ENCODE measurements at regions not wholly inside any gene's neighbourhood (a gene's known extent, or its start where the extent isn't known, plus 50 kb on each side); places are given as distances from the start of the nearest gene placed in this dataset.

DNA sequence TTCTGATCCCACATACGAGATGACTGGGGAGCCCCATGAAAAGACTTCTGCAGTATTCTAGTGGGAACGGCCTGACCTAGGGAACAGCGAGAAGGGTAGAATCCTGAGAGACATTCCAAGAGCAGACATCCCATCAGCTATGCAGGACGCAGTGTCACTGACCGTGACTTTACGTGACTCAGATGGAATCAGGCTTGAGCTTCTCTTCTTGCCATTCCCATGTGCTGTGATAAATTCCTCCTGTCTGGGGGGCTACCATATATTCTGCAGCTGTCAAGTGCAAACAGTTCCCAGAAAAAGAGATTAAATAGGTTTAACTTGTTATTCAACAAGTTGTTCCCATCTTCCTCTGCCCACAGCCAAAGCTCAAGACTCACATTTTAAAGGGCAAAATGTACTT lies 73.1 kb upstream of the PDE1C start:
- BruUV-seq (replicated peaks): no TSS peak
- no peak overlapping the region for H3K4me2 ChIP-seq (ENCODE audit: low read length)
- no peak overlapping the region for H3K4me3 ChIP-seq (replicated peaks in 1 of 2; ENCODE audit: low read depth in 1 of 2, low read length in 2 of 2)
- ChIA-PET CTCF (no interaction called here), POLR2A (no interaction called here), RAD21 (ENCODE audit: low non-redundant PET in 1 of 2, low total read pairs in 2 of 2, uncharacterized antibody in 2 of 2, unreplicated experiment in 2 of 2) (no interaction called here)
- no peaks in the 10 kb centered on the region for H3K36me3 ChIP-seq (ENCODE audit: control insufficient read depth in 1 of 2, insufficient read depth in 2 of 2, low read length in 2 of 2)
- H3K27ac ChIP-seq (ENCODE audit: low read depth, low read length): no peak overlapping the region
- no peaks in the 10 kb centered on the region for H3K9me3 ChIP-seq (ENCODE audit: control insufficient read depth in 1 of 2, insufficient read depth in 1 of 2, low read depth in 1 of 2, low read length in 2 of 2)
- no peaks in the 10 kb centered on the region for H4K20me1 ChIP-seq (ENCODE audit: insufficient read depth)
- H2AFZ ChIP-seq (ENCODE audit: low read depth, low read length, poor library complexity, severe bottlenecking): no peak overlapping the region
- no peak for TF ChIP-seq EGR1 (IDR thresholded peaks at IDR 0.05; ENCODE audit: low read depth)
- no peak for TF ChIP-seq EZH2phosphoT487 (IDR thresholded peaks at IDR 0.05; ENCODE audit: borderline replicate concordance)
- no peak for TF ChIP-seq SP1 (IDR thresholded peaks at IDR 0.05; ENCODE audit: low read depth)
- no peak for TF ChIP-seq EZH2 (IDR thresholded peaks at IDR 0.05)
- no peak for TF ChIP-seq ZNF274 (IDR thresholded peaks at IDR 0.05; ENCODE audit: low read depth, low read length)
- TF ChIP-seq, protein P1, sequence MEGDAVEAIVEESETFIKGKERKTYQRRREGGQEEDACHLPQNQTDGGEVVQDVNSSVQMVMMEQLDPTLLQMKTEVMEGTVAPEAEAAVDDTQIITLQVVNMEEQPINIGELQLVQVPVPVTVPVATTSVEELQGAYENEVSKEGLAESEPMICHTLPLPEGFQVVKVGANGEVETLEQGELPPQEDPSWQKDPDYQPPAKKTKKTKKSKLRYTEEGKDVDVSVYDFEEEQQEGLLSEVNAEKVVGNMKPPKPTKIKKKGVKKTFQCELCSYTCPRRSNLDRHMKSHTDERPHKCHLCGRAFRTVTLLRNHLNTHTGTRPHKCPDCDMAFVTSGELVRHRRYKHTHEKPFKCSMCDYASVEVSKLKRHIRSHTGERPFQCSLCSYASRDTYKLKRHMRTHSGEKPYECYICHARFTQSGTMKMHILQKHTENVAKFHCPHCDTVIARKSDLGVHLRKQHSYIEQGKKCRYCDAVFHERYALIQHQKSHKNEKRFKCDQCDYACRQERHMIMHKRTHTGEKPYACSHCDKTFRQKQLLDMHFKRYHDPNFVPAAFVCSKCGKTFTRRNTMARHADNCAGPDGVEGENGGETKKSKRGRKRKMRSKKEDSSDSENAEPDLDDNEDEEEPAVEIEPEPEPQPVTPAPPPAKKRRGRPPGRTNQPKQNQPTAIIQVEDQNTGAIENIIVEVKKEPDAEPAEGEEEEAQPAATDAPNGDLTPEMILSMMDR (IDR thresholded peaks at IDR 0.05 in 2 of 3, conservative IDR thresholded peaks at IDR 0.05 in 1 of 3; ENCODE audit: borderline replicate concordance in 1 of 3, insufficient read depth in 1 of 3, low read depth in 2 of 3, low read length in 2 of 3): no peak
- TF ChIP-seq, protein P2, sequence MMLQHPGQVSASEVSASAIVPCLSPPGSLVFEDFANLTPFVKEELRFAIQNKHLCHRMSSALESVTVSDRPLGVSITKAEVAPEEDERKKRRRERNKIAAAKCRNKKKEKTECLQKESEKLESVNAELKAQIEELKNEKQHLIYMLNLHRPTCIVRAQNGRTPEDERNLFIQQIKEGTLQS (IDR thresholded peaks at IDR 0.05): no peak
- TF ChIP-seq POLR2A (IDR thresholded peaks at IDR 0.05; ENCODE audit: borderline replicate concordance, extremely low read depth, insufficient read depth, insufficient read length): no peak
- TF ChIP-seq ELF1 (IDR thresholded peaks at IDR 0.05; ENCODE audit: borderline replicate concordance, low read depth): no peak
- TF ChIP-seq, protein P3, sequence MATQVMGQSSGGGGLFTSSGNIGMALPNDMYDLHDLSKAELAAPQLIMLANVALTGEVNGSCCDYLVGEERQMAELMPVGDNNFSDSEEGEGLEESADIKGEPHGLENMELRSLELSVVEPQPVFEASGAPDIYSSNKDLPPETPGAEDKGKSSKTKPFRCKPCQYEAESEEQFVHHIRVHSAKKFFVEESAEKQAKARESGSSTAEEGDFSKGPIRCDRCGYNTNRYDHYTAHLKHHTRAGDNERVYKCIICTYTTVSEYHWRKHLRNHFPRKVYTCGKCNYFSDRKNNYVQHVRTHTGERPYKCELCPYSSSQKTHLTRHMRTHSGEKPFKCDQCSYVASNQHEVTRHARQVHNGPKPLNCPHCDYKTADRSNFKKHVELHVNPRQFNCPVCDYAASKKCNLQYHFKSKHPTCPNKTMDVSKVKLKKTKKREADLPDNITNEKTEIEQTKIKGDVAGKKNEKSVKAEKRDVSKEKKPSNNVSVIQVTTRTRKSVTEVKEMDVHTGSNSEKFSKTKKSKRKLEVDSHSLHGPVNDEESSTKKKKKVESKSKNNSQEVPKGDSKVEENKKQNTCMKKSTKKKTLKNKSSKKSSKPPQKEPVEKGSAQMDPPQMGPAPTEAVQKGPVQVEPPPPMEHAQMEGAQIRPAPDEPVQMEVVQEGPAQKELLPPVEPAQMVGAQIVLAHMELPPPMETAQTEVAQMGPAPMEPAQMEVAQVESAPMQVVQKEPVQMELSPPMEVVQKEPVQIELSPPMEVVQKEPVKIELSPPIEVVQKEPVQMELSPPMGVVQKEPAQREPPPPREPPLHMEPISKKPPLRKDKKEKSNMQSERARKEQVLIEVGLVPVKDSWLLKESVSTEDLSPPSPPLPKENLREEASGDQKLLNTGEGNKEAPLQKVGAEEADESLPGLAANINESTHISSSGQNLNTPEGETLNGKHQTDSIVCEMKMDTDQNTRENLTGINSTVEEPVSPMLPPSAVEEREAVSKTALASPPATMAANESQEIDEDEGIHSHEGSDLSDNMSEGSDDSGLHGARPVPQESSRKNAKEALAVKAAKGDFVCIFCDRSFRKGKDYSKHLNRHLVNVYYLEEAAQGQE (IDR thresholded peaks at IDR 0.05; ENCODE audit: low read depth): no peak
- no peak for TF ChIP-seq FOSL1 (IDR thresholded peaks at IDR 0.05; ENCODE audit: low read depth)
- TF ChIP-seq POLR2AphosphoS5 (IDR thresholded peaks at IDR 0.05; ENCODE audit: low read depth, low read length): no peak
- TF ChIP-seq RAD21 (IDR thresholded peaks at IDR 0.05; ENCODE audit: low read depth): no peak
- no peak for TF ChIP-seq YY1 (IDR thresholded peaks at IDR 0.05; ENCODE audit: extremely low read depth, insufficient replicate concordance, low read depth, low read length)
- no peak for TF ChIP-seq JUND (IDR thresholded peaks at IDR 0.05)
- TF ChIP-seq SRF (IDR thresholded peaks at IDR 0.05; ENCODE audit: low read depth): no peak
- TF ChIP-seq CEBPB (IDR thresholded peaks at IDR 0.05; ENCODE audit: low read depth): no peak
- no peak for TF ChIP-seq ZFX (IDR thresholded peaks at IDR 0.05)
- no peaks in the 10 kb centered on the region for H3K9me2 ChIP-seq (ENCODE audit: insufficient read depth)
- H3K4me1 ChIP-seq (ENCODE audit: control insufficient read depth in 1 of 2, insufficient read depth in 2 of 2, low read length in 2 of 2): no peaks in the 10 kb centered on the region
- intact Hi-C loops (cut with micrococcal nuclease): no loop called here
- H3K27me3 ChIP-seq (ENCODE audit: insufficient read depth, low read length): no peaks in the 10 kb centered on the region
- DNase-seq (ENCODE audit: low read depth, low spot score) (no peak), ATAC-seq (no peak)
- H3K9ac ChIP-seq (ENCODE audit: low read length): no peak overlapping the region
- H3K79me2 ChIP-seq (ENCODE audit: insufficient read depth, low read length): no peaks in the 10 kb centered on the region

All from HCT116 (cell line).